HEK293T (cell line): ENCODE measurements at regions not wholly inside any gene's neighbourhood (a gene's known extent, or its start where the extent isn't known, plus 50 kb on each side); places are given as distances from the start of the nearest gene placed in this dataset.

Experiments used
- ARNT ChIP-seq: fragments of 450-650 bp; IDR thresholded peaks from 2 replicates; pipeline ENCODE4 v1.6.1; 2017; ENCODE audit warnings: mild to moderate bottlenecking
- CTBP1 ChIP-seq: fragments of 450-650 bp; IDR thresholded peaks from 2 replicates; pipeline ENCODE4 v1.6.1; 2016; ENCODE audit warnings: borderline replicate concordance
- ELF4 ChIP-seq: fragments of 450-650 bp; IDR thresholded peaks from 2 replicates; pipeline ENCODE4 v1.6.1; 2017; ENCODE audit warnings: antibody characterized with exemption
- FOXA1 ChIP-seq: fragments of 450-650 bp; IDR thresholded peaks from 2 replicates; pipeline ENCODE4 v1.6.1; 2016; ENCODE audit warnings: mild to moderate bottlenecking
- FOXM1 ChIP-seq: fragments of 450-650 bp; IDR thresholded peaks from 2 replicates; pipeline ENCODE4 v1.6.1; 2017; ENCODE audit warnings: mild to moderate bottlenecking, borderline replicate concordance
- SP1 ChIP-seq: fragments of 450-650 bp; IDR thresholded peaks from 2 replicates; pipeline ENCODE4 v1.6.1; 2017
- SUZ12 ChIP-seq: fragments of 450-650 bp; IDR thresholded peaks from 2 replicates; pipeline ENCODE4 v1.6.1; 2016; ENCODE audit warnings: mild to moderate bottlenecking
- TARDBP ChIP-seq: fragments of 450-650 bp; IDR thresholded peaks from 2 replicates; pipeline ENCODE4 v1.6.1; 2016
- ZNF384 ChIP-seq: fragments of 450-650 bp; IDR thresholded peaks from 2 replicates; pipeline ENCODE4 v1.6.1; 2016

- TF ChIP-seq ELF4, result no peak
- no peak for TF ChIP-seq TARDBP
- TF ChIP-seq SUZ12, result no peak
- TF ChIP-seq ARNT, result no peak
- no peak for TF ChIP-seq FOXM1
- TF ChIP-seq SP1, result no peak
- TF ChIP-seq CTBP1, result no peak
- no peak for TF ChIP-seq FOXA1
- TF ChIP-seq ZNF384, result no peak
These were observed 464.0 kb downstream of the BRD1 start for GRCh38 chr22:49363526-49364230.
